Mucosa of rectum (tissue), 2 donors: ENCODE measurements at regions not wholly inside any gene's neighbourhood (a gene's known extent, or its start where the extent isn't known, plus 50 kb on each side); places are given as distances from the start of the nearest gene placed in this dataset.

ENCODE experiments used
- H3K27ac ChIP-seq, 2 donors: one replicate each; pipeline ENCODE4 v1.7.0; 2013; ENCODE audit warnings: inconsistent platforms in 2 of 2, low read depth in 2 of 2, low read length in 2 of 2
- H3K27me3 ChIP-seq, 2 donors: one replicate each; pipeline ENCODE4 v1.7.0; 2013; ENCODE audit warnings: low read length in 2 of 2; ENCODE audit not compliant: control insufficient read depth in 2 of 2, insufficient read depth in 2 of 2
- H3K36me3 ChIP-seq, 2 donors: one replicate each; pipeline ENCODE4 v1.7.0; 2013; ENCODE audit warnings: low read length in 2 of 2; ENCODE audit not compliant: control insufficient read depth in 2 of 2, insufficient read depth in 2 of 2
- H3K4me1 ChIP-seq, 2 donors: one replicate each; pipeline ENCODE4 v1.7.0; 2013; ENCODE audit warnings: low read length in 2 of 2, mild to moderate bottlenecking in 1 of 2; ENCODE audit not compliant: control insufficient read depth in 2 of 2, insufficient read depth in 2 of 2
- H3K4me3 ChIP-seq, 2 donors: one replicate each; pipeline ENCODE4 v1.7.0; 2013; ENCODE audit warnings: low read length in 2 of 2
- H3K9ac ChIP-seq, 2 donors: one replicate each; pipeline ENCODE4 v1.7.0; 2013; ENCODE audit warnings: low read length in 2 of 2, low read depth in 1 of 2, mild to moderate bottlenecking in 1 of 2
- H3K9me3 ChIP-seq, 2 donors: one replicate each; pipeline ENCODE4 v1.7.0; 2013; ENCODE audit warnings: low read length in 2 of 2; ENCODE audit not compliant: control insufficient read depth in 2 of 2
- donor health status: healthy.
- donor health status: Normal muscosa, but diverticular disease.

- no peaks in the 10 kb centered on the region for H3K36me3 ChIP-seq
- no peaks in the 10 kb centered on the region for H3K27me3 ChIP-seq
- no peak overlapping the region for H3K4me3 ChIP-seq
- H3K27ac ChIP-seq, result no peak overlapping the region
- no peaks in the 10 kb centered on the region for H3K9me3 ChIP-seq
- H3K9ac ChIP-seq, result no peak overlapping the region
- H3K4me1 ChIP-seq, result no peaks in the 10 kb centered on the region
Measured at GRCh38 chr1:230531103-230531502, 105.0 kb upstream of the PGBD5 start.

- peaks cover 0 to 2% of the 10 kb centered on the region in 2 donors for H3K4me1 ChIP-seq
- no peaks in the 10 kb centered on the region for H3K9me3 ChIP-seq
- no peaks in the 10 kb centered on the region for H3K36me3 ChIP-seq
- no peaks in the 10 kb centered on the region for H3K27me3 ChIP-seq
- H3K9ac ChIP-seq, result no peak overlapping the region
- H3K27ac ChIP-seq, result no peak overlapping the region
- no peak overlapping the region for H3K4me3 ChIP-seq
Measured at GRCh38 chr1:230519246-230519645, 93.1 kb upstream of the PGBD5 start.

- Histone ChIP-seq H3K27ac (no peak overlapping the region), H3K4me3 (no peak overlapping the region), H3K9me3 (no peaks in the 10 kb centered on the region), H3K9ac (no peak overlapping the region), H3K36me3 (no peaks in the 10 kb centered on the region), H3K27me3 (no peaks in the 10 kb centered on the region), H3K4me1 (peaks cover 0 to 2% of the 10 kb centered on the region in 2 donors)
Measured at GRCh38 chr1:230518511-230518910, 92.4 kb upstream of the PGBD5 start.

GRCh38 chr1:230517786-230518185 is 91.7 kb upstream of the PGBD5 start:
- Histone ChIP-seq H3K27ac (no peak overlapping the region), H3K4me1 (peaks cover 0 to 2% of the 10 kb centered on the region in 2 donors), H3K9me3 (no peaks in the 10 kb centered on the region), H3K36me3 (no peaks in the 10 kb centered on the region), H3K27me3 (no peaks in the 10 kb centered on the region), H3K9ac (no peak overlapping the region), H3K4me3 (no peak overlapping the region)

GRCh38 chr1:230517326-230517725 is 91.2 kb upstream of the PGBD5 start:
- Histone ChIP-seq H3K9ac (no peak overlapping the region), H3K9me3 (no peaks in the 10 kb centered on the region), H3K4me3 (no peak overlapping the region), H3K4me1 (peaks cover 0 to 2% of the 10 kb centered on the region in 2 donors), H3K36me3 (no peaks in the 10 kb centered on the region), H3K27me3 (no peaks in the 10 kb centered on the region), H3K27ac (no peak overlapping the region)

GRCh38 chr1:230516889-230517288 is 90.8 kb upstream of the PGBD5 start:
- Histone ChIP-seq H3K4me1 (peaks cover 0 to 2% of the 10 kb centered on the region in 2 donors), H3K36me3 (no peaks in the 10 kb centered on the region), H3K9ac (no peak overlapping the region), H3K27ac (no peak overlapping the region), H3K4me3 (no peak overlapping the region), H3K27me3 (no peaks in the 10 kb centered on the region), H3K9me3 (no peaks in the 10 kb centered on the region)

- Histone ChIP-seq H3K9me3 (no peaks in the 10 kb centered on the region), H3K4me3 (no peak overlapping the region), H3K27ac (no peak overlapping the region), H3K27me3 (no peaks in the 10 kb centered on the region), H3K36me3 (no peaks in the 10 kb centered on the region), H3K4me1 (peaks cover 0 to 2% of the 10 kb centered on the region in 2 donors), H3K9ac (no peak overlapping the region)
Measured at GRCh38 chr1:230515451-230516145, 89.5 kb upstream of the PGBD5 start.

- Histone ChIP-seq H3K4me3 (no peak overlapping the region), H3K9me3 (no peaks in the 10 kb centered on the region), H3K27me3 (no peaks in the 10 kb centered on the region), H3K9ac (no peak overlapping the region), H3K27ac (no peak overlapping the region), H3K4me1 (no peaks in the 10 kb centered on the region), H3K36me3 (no peaks in the 10 kb centered on the region)
Measured at GRCh38 chr1:230510496-230510895, 84.4 kb upstream of the PGBD5 start.

GRCh38 chr1:230509281-230509977 is 83.3 kb upstream of the PGBD5 start:
- Histone ChIP-seq H3K4me3 (no peak overlapping the region), H3K27ac (no peak overlapping the region), H3K36me3 (no peaks in the 10 kb centered on the region), H3K9ac (no peak overlapping the region), H3K4me1 (no peaks in the 10 kb centered on the region), H3K9me3 (no peaks in the 10 kb centered on the region), H3K27me3 (no peaks in the 10 kb centered on the region)

GRCh38 chr1:230507666-230508402 is 81.7 kb upstream of the PGBD5 start:
- H3K4me3 ChIP-seq, result no peak overlapping the region
- no peaks in the 10 kb centered on the region for H3K4me1 ChIP-seq
- no peak overlapping the region for H3K27ac ChIP-seq
- H3K27me3 ChIP-seq, result no peaks in the 10 kb centered on the region
- H3K9ac ChIP-seq, result no peak overlapping the region
- no peaks in the 10 kb centered on the region for H3K36me3 ChIP-seq
- H3K9me3 ChIP-seq, result no peaks in the 10 kb centered on the region
